ENCODE measurements at regions not wholly inside any gene's neighbourhood (a gene's known extent, or its start where the extent isn't known, plus 50 kb on each side); places are given as distances from the start of the nearest gene placed in this dataset.
A peak's percentile ranks its signal among the peaks of the same experiment; 100 is the strongest.
"Not testable (repeated sequence)": the region's sequence is repeated elsewhere in the genome, so short reads cannot be mapped to it uniquely, and the experiment has no call there.

DNA sequence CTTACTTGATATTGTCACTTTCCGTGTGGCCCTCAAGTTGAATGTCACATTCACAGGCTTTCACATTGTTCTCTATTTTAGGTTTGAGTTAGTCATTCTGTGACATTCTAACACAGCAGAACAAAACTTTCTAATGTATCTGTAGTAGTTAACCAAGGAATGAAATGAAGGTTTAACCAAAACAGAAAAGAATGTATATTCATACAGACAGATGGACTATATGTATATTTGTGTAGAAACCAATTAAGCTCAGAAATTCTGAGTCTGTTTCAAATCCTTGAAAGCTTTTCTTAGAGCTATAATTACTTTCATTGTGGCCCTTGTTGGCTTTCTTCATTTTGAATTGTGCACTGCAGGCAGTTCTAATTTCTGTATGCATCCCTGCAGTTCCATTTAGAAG is 654.7 kb downstream of the LRRC70 start:
- intact Hi-C loops (cut with DNase I) = no loop called here
- DNase-seq = no peak

DNA sequence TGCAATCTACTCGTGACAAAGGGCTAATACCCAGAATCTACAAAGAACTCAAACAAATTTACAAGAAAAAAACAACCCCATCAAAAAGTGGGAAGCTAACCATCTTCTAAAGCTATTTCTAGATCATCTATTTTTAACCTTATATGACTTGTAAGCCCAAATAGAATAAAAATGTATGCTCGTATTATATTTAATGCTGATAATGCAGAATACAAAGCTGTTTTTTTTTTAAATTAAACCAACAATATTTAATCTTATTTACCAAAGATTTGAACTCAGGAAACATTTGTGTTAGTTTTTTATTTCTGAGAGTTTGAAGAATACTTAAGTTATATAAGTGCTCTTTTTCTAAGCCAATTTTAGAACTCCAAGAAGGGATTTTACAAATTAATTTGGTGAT is 652.1 kb downstream of the LRRC70 start:
- intact Hi-C loops (cut with DNase I) = no loop called here
- DNase-seq = no peak

DNA sequence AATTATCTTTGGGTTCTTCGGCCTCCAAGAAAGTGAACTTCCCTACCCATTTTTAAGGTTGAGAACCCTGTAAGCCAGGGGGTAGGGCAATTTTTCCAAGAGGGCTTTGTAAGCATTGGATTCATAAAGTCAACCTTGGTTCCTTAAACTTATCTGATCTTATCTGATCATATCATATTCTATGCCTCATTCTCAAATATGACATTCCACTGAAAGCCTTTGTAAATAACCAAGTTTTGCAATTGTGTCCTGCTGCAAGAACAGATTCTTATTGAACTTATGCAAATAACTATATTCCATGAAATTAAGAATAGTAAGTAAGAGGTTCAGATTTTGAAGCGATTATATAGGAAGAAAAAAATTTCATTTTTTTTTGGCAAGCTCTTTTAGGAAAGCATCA is 649.5 kb downstream of the LRRC70 start:
- intact Hi-C loops (cut with DNase I) = no loop called here
- DNase-seq = no peak

DNA sequence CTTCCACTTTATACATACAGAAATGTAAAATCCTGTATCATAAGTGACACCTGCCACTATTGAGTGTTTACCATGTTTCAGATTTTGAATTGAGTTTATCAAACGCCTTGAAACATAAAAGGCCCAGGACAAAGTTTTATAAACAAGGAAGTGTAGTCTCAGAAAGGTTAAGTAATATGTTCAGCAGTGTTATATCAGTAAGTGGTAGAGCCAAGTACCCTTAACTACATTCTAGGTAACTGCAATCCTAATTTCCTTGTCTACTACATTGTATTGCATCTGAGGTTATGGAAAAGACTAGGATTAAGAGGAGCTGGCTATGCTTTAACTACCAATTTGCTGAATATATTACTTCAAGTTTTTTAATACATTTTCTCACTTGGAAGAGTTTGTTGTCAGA is 641.6 kb downstream of the LRRC70 start:
- intact Hi-C loops (cut with DNase I) = no loop called here
- DNase-seq = no peak

DNA sequence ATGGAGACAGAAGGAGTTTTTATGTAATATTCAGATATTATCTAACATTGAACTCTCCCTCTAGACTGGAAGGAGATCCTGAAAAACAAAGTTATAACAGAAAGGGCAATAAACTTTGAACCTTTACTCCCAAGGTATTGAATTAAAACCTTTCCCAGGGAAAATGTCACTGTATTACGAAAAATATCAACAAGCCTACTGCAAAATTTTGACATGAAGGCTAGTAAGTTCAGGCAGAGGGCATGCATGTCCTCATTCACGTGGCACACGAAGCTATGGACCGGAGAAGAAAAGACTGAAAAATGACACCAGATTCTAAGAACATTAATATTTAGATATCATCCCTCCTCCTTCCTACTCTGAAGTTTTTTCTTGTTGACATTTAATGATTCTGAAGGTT is 638.8 kb downstream of the LRRC70 start:
- intact Hi-C loops (cut with DNase I) = no loop called here
- no peak for DNase-seq

DNA sequence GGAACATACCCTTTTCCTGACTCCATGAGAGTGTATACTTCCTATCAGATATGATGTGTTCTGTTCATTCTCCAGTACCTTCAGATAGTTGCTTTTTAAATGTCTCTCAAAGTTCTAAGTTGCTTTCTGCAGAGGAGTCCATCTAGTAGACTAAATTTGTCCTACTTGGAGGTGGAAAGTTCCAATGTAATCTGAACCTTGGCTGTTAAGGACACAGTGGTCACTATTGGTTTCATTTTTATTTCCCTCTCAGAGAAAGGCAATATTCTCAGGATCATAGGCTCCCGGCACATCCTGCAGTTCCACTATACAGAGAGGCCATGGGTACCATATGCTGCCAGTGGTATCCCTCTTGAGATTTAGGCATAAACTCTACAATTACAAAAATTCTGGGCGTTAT is 634.6 kb downstream of the LRRC70 start:
- DNase-seq = no peak
- intact Hi-C loops (cut with DNase I) = no loop called here

DNA sequence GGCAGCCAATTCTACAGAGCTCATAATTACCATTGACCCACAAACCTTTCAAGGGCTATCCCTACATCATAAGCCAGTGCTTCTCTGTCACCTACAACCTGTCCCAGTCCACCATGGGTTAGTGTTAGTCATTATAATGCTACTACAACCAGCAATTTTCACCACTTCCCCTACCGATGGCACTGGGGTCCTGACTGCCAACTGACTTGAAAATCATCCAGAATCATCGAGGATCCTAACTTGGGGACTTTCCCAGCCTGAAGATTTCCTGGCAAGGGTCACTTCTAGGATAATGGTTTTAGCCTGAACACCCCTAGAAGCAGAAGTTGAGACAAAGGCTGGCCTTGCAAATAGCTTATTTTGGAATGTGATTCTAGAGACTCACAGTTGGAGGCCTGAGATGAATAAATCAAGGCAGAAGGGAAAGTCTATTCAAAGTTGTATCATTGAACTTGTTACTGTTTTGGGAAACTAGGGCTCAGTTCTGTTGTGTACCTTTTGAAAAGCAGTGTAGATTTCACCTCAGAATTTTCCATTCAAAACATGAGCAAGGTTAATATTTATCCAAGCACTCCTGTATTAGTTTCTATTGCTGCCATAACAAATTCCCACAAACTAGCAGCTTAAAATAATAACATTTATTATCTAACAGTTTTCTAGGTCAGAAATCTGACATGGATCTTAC is 633.0 kb downstream of the LRRC70 start:
- intact Hi-C loops (cut with DNase I) = no loop called here
- no peak for DNase-seq

DNA sequence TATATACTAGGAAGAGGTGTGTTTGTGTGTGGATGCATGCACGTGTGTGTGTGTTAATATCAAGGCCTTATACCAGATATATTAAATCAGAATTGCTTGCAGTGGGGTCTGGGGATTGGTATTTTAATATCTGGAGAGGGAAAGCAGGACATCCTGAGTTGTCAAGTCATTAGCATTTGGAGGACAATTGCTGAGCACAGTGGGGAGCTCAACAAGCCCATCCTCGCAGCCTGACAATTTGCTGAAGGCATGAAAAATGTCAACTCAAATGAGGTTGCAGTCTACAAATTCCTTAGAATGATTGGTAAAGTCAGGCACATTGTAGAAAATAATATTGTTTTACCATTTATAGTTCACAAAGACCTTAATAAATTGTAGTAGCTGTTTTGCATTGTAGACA is 627.4 kb downstream of the LRRC70 start:
- no peak for DNase-seq
- intact Hi-C loops (cut with DNase I) = no loop called here

DNA sequence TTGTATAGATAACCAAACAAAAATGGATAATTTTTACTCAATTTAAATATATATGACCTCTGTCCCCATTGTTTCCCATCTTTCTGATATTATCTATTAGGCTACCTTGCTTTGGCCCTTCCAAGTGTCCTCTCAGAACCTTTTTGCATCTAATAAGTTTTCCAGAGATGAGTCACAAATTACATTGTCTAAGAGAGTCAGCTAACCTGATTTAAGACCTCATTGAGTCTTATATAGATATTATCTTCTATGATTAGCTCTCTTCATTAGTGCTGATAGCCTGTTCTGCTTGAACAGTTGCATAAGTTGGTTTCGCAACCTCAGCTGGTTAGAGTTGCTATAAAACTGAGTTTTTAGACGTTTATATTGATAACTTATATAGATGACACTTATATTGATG is 623.1 kb downstream of the LRRC70 start:
- DNase-seq = no peak
- intact Hi-C loops (cut with DNase I) = no loop called here

DNA sequence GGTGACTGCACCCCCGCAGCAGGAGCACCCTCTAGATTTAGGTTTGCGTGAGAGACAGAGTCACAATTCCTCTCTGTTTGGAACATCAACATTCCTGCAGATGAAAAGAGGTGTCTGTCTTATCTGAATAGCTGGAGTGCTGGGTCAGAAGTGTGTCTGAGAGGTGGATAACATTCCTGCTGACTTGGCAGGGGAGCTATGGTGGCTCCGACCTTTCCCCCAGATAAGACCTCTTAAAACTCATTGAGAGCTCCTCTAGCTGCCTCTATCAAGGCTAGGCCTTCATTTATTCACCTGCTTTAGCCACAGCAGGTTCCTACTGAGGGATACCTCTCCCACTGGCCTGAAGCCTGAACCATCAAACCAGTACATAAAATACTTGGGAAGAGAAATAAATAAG is 615.5 kb downstream of the LRRC70 start:
- intact Hi-C loops (cut with DNase I) = no loop called here
- DNase-seq = no peak

DNA sequence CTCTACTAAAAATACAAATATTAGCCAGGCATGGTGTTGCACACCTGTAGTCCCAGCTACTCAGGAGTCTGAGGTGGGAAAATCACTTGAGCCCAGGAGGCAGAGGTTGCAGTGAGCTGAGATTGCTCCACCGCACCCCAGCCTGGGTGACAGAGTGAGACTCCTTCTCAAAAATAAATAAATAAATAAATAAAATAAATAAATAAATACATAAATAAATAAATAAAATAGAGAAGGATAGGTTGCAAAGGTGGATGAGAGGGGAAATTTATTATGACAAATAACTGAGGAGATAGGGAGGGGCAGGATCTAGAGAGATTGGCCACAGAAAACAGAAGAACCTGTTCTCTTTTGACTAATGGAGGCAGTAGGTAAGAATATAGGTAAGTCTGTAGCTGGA is 601.6 kb downstream of the LRRC70 start:
- intact Hi-C loops (cut with DNase I) = not testable (repeated sequence)
- peak in 1 of 10 donors; percentile 31 for DNase-seq

DNA sequence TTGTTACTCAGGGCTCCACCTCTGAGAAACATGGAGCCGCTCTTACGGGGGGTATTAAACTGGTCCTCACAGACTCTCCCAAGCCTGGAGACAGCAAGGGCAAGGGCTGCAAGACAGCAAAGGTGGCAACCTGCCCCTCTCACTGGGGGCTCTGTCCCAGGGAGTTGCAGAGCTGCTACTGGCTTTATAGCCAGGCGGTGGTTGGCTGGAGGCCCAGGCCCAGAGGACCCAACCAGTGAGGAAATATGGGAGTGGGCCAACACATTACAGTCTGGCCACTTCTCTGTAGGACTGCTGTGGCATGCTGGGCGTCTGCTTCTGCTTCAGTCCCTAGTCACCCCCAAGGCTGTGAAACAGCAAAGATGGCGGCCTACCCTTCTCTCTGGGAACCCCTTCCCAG is 597.2 kb downstream of the LRRC70 start:
- peak in 2 of 10 donors; percentile 45 to 55 for DNase-seq
- intact Hi-C loops (cut with DNase I) = no loop called here

DNA sequence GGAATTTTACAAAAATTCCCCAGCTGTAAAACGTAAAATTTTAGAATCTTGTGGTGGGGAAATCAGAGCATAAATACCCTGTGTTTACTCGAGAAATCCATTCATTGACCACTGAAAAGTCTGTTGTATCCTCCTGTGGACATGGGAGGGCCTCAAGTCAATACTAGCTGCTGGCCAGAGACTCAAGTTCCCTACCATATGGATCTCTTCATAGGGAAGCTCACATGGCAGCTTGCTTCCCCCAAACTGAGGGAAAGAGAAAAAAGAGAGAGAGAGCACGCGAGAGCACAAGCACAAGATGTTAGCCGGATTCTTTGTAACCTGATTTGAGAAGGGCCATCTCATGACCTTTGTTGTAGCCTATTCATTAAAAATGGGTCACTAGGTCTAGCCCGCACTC is 591.9 kb downstream of the LRRC70 start:
- no peak for DNase-seq

DNA sequence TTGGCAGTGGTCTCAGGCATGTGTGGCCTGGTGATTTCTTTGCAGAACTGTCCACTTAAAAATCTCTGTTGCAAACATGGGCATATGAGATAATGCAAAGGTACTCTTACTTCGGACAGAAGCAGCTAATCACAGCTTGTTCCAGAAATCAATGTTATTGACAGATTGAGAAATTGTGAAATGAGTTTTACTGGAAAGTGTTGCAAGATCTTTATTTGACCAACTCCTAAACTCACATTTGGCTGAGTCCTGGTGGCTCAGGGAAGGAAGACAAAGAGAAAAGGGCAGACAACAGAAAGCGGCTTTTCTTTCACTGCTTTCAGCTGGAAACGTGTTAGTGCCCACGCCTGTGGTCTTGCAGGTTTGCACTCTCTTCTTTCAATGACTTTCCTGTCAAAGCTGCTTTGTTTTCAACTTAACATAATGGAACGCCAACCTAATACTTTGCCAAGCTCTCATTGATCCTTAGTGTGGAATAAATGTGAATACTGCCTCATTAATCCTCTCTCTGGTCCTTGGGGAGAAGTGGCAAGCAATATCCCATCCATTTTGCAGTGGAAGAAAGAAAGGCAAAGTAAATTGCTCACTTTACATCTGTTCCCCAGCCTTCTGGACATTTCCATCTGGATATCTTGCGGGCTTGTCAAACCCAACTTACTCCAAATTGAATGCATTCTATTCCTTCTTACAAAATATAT is 586.4 kb downstream of the LRRC70 start:
- intact Hi-C loops (cut with DNase I) = no loop called here
- no peak for DNase-seq

More for the DNA sequence above, 591.9 kb downstream of the LRRC70 start:
- intact Hi-C loops (cut with DNase I) = no loop called here

DNA sequence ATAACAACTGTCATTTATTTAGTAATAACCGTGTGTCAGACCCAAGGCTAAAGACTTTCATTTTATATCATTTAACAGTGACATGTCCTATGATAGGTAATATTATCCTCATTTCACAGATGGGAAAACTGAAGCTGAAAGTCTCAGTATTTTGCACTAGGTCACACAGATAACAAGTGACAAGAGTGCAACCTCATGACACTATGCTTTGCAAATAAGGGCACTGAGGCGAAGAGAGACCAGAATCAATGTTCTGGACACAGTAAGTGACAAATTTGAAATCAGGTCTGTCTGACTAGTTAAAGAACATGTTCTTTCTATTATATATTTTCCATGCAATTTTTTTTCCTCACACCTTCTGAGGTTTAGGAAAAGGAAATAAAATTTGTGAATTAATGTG is 585.7 kb downstream of the LRRC70 start:
- intact Hi-C loops (cut with DNase I) = no loop called here
- no peak for DNase-seq

DNA sequence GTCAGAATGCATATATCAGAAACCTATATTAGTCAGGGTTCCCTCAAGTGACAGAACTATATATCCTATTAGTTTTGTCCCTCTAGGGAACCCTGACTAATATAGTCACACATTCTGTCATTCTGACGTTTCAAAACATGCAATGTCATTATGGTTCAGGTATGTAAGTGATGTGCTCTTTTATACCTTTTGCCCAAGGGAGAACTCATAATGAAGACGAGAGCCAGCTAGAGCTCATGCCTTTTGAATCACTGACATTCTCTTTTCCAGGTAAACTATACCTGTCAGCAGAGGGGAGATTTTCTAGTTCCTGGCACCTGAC is 576.7 kb downstream of the LRRC70 start:
- intact Hi-C loops (cut with DNase I) = no loop called here
- no peak for DNase-seq

DNA sequence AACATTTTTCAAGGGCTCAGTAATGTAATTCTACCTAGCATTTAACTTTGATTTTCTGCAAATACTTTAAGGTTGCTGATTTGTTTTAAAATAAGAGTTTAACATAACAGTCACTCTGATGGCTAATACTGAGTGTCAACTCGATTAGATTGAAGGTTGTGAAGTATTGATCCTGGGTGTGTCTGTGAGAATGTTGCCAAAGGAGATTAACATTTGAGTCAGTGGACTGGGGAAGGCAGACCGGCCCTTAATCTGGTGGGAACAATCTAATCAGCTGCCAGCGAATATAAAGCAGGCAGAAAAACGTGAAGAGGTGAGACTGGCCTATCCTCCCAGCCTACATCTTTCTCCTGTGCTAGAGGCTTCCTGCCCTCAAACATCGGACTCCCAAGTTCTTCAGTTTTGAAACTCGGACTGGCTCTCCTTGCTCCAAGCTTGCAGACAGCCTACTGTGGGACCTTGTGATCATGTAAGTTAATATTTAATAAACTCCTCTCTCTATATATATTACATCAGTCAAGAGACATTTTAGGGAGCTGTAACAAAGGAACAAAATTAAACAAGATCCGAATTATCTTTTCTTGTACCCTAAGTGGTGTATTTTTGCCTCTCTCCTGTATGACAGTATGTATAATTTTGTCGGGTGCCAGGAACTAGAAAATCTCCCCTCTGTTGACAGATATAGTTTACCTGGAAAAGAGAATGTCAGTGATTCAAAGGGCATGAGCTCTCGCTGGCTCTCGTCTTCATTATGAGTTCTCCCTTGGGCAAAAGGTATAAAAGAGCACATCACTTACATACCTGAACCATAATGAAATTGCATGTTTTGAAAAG is 576.1 kb downstream of the LRRC70 start:
- no peak for DNase-seq
- intact Hi-C loops (cut with DNase I) = no loop called here

DNA sequence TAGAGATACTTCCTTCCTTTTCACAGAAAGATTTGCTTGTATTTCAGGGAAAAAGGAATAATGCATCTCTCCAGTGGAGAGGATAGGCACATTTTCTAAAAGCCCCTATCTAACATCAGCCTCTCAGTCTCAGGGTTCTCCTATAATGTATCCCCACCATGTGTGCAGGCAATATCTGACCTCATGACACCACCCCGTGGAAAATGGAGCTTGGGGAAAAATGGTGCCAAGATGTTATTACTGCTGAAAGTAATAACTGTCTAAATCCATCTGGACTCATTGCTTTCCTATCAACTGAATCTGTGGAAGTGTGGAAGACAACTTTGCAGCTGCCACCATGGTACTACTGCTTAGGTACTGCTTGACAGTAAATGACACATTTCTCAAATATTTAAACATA is 574.3 kb downstream of the LRRC70 start:
- intact Hi-C loops (cut with DNase I) = no loop called here
- DNase-seq = no peak

DNA sequence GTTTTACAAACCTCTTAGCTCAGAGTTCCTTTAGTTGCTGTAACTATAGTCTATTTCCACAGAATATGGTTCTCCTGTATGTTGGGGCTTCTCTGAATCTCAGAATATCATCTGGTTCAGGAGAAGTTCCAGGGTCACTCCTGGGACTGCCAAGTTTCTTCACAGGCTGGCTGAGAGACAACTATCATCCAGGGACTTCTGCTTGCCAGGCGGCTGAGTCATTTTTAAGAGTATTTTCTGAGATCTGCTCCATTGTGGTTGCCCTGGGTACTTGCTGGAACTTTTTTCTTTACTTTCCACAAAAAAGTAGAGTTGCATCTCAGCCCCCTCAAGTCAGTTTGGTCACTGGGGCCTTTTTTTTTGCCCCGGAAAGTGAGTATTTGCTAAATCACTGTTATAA is 566.5 kb downstream of the LRRC70 start:
- peak in 1 of 10 donors; percentile 29 for DNase-seq
- intact Hi-C loops (cut with DNase I) = no loop called here

DNA sequence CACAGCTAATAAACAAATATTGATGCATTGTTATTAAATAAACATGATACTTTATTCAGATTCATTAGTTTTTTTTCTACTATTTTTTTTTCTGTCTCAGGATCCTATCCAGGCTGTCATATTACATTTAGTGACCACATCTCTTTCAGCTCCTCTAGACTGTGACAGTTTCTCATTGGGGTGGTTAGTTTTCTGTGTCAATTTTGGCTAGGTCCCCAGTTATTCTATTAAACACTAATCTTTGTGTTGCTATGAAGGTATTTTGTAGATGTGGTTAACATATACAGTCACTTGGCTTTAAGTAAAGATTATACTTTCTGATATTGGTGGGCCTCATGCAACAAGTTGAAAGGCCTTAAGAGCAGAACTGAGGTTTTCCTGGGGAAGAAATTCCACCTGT is 563.0 kb downstream of the LRRC70 start:
- no peak for DNase-seq
- intact Hi-C loops (cut with DNase I) = no loop called here

DNA sequence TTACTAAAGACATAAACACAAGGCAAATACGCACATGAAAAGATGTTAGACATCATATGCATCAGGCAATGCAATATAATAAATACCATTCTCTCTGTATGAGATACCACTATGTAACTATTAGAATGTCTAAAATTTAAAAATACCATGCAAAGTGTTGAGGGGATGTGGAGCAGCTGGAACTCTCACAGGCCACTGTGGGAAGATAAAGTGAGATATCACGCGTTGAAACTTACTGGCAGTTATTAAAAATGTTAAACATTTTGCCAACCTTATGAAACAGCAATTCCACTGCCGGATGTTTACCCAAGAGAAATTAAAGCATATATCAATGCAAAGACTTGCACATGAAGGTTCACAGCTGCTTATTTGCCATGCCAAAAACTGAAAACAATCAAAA is 556.7 kb downstream of the LRRC70 start:
- intact Hi-C loops (cut with DNase I) = no loop called here
- no peak for DNase-seq
